HL-60 (cell line): ENCODE measurements at regions not wholly inside any gene's neighbourhood (a gene's known extent, or its start where the extent isn't known, plus 50 kb on each side); places are given as distances from the start of the nearest gene placed in this dataset.

ENCODE experiments used
- DNase-seq, 2 experiments: peaks; one replicate each; pipeline ENCODE4 v3.0.0-alpha.2; 2010 to 2020; ENCODE audit warnings: low read depth in 1 of 2, low spot score in 1 of 2
- H3K27ac ChIP-seq: fragments of 250-450 bp; sonication (Bioruptor Pico); replicated peaks from 2 replicates; pipeline ENCODE4 v1.5.1; 2020; ENCODE audit warnings: mild to moderate bottlenecking, moderate library complexity
- H3K27me3 ChIP-seq: fragments of 250-450 bp; sonication (Bioruptor Pico); 2 replicates; pipeline ENCODE4 v1.5.1; 2021; ENCODE audit warnings: mild to moderate bottlenecking, moderate library complexity; ENCODE audit not compliant: insufficient read depth, poor library complexity, severe bottlenecking
- H3K4me3 ChIP-seq: replicated peaks from 2 replicates; pipeline ENCODE4 v1.5.1; 2011; ENCODE audit warnings: mild to moderate bottlenecking, control low read depth, low read length; ENCODE audit not compliant: insufficient read depth
- GABPA ChIP-seq: IDR thresholded peaks from 2 replicates; pipeline ENCODE4 v1.6.1; 2012; ENCODE audit warnings: low read depth
- POLR2AphosphoS5 ChIP-seq: IDR thresholded peaks from 2 replicates; pipeline ENCODE4 v1.6.1; 2012; ENCODE audit warnings: low read depth
- SPI1 ChIP-seq: IDR thresholded peaks from 2 replicates; pipeline ENCODE4 v1.6.1; 2012; ENCODE audit warnings: low read depth, mild to moderate bottlenecking, borderline replicate concordance
- TF ChIP-seq, protein P1 (sequence below): IDR thresholded peaks from 2 replicates; pipeline ENCODE4 v1.6.1; 2012; ENCODE audit warnings: low read depth; ENCODE audit not compliant: insufficient replicate concordance
- TF ChIP-seq, protein P2 (sequence below): IDR thresholded peaks from one replicate; pipeline ENCODE4 v1.5.1; 2011; ENCODE audit warnings: low read length, control low read depth, inconsistent platforms; ENCODE audit not compliant: insufficient read depth

DNA sequence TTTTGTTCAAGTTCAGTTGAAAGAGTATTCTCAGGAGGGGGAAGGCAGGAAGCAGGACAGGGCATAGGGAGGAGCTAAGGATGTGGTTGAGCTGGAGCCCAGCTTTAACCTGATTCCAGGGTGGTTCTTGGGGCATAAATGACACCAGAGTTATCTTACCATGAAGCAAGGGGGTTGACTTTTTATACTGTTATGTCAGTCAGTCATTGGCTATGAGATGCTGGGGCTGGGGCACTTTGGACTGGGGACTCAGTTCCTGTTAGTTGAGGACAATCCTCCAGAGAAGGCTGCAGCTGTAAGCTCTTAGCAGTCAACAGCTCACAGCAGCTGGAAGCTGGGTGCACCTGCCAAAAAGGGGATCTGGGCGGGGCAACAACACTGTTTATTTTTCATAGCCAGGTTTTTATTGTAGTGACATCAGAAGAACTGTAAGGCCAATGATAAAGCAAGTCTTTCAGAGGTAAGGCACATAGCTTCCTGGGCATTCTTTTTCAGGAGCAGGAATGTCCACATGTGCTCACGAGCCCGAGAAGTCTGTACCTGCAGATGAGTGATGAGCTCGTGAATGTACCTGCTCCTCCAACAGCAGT, 78.5 kb downstream of the MID1IP1 start:
- H3K27ac ChIP-seq: peak overlapping the region; percentile 66
- H3K27me3 ChIP-seq: no peaks in the 10 kb centered on the region
- no peak overlapping the region for H3K4me3 ChIP-seq
- TF ChIP-seq POLR2AphosphoS5 (peak; percentile 71), SPI1 (peak; percentile 56; the same call in 1 of the 2 replicates)
- TF ChIP-seq, protein P1, sequence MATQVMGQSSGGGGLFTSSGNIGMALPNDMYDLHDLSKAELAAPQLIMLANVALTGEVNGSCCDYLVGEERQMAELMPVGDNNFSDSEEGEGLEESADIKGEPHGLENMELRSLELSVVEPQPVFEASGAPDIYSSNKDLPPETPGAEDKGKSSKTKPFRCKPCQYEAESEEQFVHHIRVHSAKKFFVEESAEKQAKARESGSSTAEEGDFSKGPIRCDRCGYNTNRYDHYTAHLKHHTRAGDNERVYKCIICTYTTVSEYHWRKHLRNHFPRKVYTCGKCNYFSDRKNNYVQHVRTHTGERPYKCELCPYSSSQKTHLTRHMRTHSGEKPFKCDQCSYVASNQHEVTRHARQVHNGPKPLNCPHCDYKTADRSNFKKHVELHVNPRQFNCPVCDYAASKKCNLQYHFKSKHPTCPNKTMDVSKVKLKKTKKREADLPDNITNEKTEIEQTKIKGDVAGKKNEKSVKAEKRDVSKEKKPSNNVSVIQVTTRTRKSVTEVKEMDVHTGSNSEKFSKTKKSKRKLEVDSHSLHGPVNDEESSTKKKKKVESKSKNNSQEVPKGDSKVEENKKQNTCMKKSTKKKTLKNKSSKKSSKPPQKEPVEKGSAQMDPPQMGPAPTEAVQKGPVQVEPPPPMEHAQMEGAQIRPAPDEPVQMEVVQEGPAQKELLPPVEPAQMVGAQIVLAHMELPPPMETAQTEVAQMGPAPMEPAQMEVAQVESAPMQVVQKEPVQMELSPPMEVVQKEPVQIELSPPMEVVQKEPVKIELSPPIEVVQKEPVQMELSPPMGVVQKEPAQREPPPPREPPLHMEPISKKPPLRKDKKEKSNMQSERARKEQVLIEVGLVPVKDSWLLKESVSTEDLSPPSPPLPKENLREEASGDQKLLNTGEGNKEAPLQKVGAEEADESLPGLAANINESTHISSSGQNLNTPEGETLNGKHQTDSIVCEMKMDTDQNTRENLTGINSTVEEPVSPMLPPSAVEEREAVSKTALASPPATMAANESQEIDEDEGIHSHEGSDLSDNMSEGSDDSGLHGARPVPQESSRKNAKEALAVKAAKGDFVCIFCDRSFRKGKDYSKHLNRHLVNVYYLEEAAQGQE: no peak
- peak; percentile 30 to 71 for DNase-seq

- Histone ChIP-seq H3K27ac (peak overlapping the region; percentile 66), H3K27me3 (no peaks in the 10 kb centered on the region), H3K4me3 (no peak overlapping the region)
- no peak for TF ChIP-seq GABPA
- DNase-seq: peak in 1 of 2 experiments; percentile 26
Measured at GRCh38 chrX:38880296-38880854, 79.1 kb downstream of the MID1IP1 start.

DNA sequence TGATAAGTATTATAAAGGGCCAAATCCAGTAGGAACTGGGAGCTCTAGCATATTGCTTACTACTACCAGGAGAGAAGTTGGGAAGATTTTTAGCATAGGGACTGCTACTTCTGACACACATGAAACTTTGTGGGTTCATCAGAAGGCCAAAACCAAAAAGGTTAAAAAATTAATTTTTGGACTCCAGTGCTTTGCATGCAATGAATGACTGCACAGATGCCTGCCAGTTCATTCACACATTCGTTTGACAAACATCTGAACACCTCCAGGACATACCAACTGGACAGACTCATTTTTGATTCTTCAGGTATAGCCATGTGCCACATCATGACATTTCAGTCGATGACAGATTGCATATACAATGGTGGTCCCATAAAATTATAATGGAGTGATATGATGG, 79.8 kb downstream of the MID1IP1 start:
- no peak for DNase-seq
- H3K4me3 ChIP-seq: no peak overlapping the region
- TF ChIP-seq, protein P2, sequence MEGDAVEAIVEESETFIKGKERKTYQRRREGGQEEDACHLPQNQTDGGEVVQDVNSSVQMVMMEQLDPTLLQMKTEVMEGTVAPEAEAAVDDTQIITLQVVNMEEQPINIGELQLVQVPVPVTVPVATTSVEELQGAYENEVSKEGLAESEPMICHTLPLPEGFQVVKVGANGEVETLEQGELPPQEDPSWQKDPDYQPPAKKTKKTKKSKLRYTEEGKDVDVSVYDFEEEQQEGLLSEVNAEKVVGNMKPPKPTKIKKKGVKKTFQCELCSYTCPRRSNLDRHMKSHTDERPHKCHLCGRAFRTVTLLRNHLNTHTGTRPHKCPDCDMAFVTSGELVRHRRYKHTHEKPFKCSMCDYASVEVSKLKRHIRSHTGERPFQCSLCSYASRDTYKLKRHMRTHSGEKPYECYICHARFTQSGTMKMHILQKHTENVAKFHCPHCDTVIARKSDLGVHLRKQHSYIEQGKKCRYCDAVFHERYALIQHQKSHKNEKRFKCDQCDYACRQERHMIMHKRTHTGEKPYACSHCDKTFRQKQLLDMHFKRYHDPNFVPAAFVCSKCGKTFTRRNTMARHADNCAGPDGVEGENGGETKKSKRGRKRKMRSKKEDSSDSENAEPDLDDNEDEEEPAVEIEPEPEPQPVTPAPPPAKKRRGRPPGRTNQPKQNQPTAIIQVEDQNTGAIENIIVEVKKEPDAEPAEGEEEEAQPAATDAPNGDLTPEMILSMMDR: no peak
- TF ChIP-seq SPI1 (no peak), POLR2AphosphoS5 (no peak), GABPA (no peak)
- TF ChIP-seq, protein P1: no peak
- peak overlapping the region; percentile 66 for H3K27ac ChIP-seq
- H3K27me3 ChIP-seq: no peaks in the 10 kb centered on the region

DNA sequence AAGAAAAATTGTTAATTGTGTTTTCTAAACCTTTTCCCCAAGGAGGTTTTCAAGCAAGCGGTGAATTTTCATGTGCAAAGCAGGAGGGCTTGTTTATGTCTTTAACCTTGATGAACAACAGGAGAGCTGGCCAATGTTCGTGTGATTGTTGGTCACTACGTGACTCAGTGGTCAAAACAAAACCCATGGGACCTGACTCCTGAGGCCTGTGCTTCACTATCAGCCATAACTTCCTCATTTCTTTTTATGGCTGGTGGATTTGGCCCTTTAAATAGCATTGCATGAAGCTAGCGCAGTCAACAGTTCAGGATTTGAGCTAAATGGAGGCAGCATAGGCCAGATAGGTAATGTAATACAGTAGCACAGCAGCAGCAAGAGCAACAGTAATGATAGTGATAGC, 80.5 kb downstream of the MID1IP1 start:
- no peak for TF ChIP-seq POLR2AphosphoS5
- DNase-seq: peak in 1 of 2 experiments; percentile 16
- peak overlapping the region; percentile 8 for H3K27ac ChIP-seq
- no peaks in the 10 kb centered on the region for H3K27me3 ChIP-seq
- H3K4me3 ChIP-seq: no peak overlapping the region

- H3K27ac ChIP-seq: no peak overlapping the region
- DNase-seq: no peak
- H3K27me3 ChIP-seq: no peaks in the 10 kb centered on the region
- H3K4me3 ChIP-seq: no peak overlapping the region
- TF ChIP-seq, protein P2: no peak
- TF ChIP-seq, protein P1: no peak
Measured at GRCh38 chrX:38882894-38883626, 81.8 kb downstream of the MID1IP1 start.
